HCT116 (cell line): ENCODE measurements at regions not wholly inside any gene's neighbourhood (a gene's known extent, or its start where the extent isn't known, plus 50 kb on each side); places are given as distances from the start of the nearest gene placed in this dataset.

Experiments used
- ATAC-seq: fragments of 200-7000 bp; cut with Tn5 transposase; 2 replicates; pipeline ENCODE4 v1.9.1; 2020; ENCODE audit warnings: mild to moderate bottlenecking, moderate library complexity
- BruUV-seq: library from RNA; stranded (reverse); fragments of 400-500 nt; replicated peaks from 2 replicates; lab custom pipeline; 2021; lab: Mats Ljungman, UMichigan
- CTCF ChIA-PET: fragments of 300-600 bp; sonication (Branson Sonifier 250); formaldehyde crosslinking; loops from one replicate; lab custom pipeline; 2021; ENCODE audit warnings: antibody characterized with exemption; lab: Charles Lee
- POLR2A ChIA-PET: fragments of 300-600, 350-600 bp; sonication (Branson Sonifier 250); formaldehyde crosslinking; loops from one replicate; lab custom pipeline; 2021; ENCODE audit warnings: antibody characterized with exemption; lab: Charles Lee
- RAD21 ChIA-PET, 2 experiments: fragments of 300-600 bp; sonication (Branson Sonifier 250); formaldehyde crosslinking; loops; one replicate each; lab custom pipeline; 2023; ENCODE audit warnings: low total read pairs in 2 of 2; ENCODE audit not compliant: uncharacterized antibody in 2 of 2, unreplicated experiment in 2 of 2, low non-redundant PET in 1 of 2; lab: Charles Lee
- DNase-seq: peaks from one replicate; pipeline ENCODE4 v3.0.0-alpha.2; 2010; ENCODE audit warnings: low read depth, low spot score
- H2AFZ ChIP-seq: fragments of 200-600 bp; shearing (Covaris generic), sonication (generic); 2 replicates; pipeline ENCODE4 v1.6.1; 2017; ENCODE audit warnings: low read depth, mixed run types, mixed read lengths, antibody characterized with exemption, low read length; ENCODE audit not compliant: poor library complexity, severe bottlenecking
- H3K27ac ChIP-seq: 2 replicates; pipeline ENCODE4 v1.5.1; 2012; ENCODE audit warnings: low read depth, low read length
- H3K27me3 ChIP-seq: fragments of 200-600 bp; sonication (generic); 2 replicates; pipeline ENCODE4 v1.6.1; 2016; ENCODE audit warnings: mixed run types, low read length, mixed read lengths; ENCODE audit not compliant: insufficient read depth
- H3K36me3 ChIP-seq, 2 experiments: fragments of 200-500 bp in 1 of 2; fragments of 200-600 bp in 1 of 2; sonication (Bioruptor generic) in 1 of 2; sonication (generic) in 1 of 2; 2 replicates each; pipeline versions ENCODE4 v1.5.1 to v1.6.1; 2014 to 2016; ENCODE audit warnings: low read length in 2 of 2, inconsistent platforms in 1 of 2, mixed read lengths in 1 of 2, mixed run types in 1 of 2; ENCODE audit not compliant: insufficient read depth in 2 of 2, control insufficient read depth in 1 of 2
- H3K4me1 ChIP-seq, 2 experiments: fragments of 200-600 bp in 1 of 2; sonication (generic) in 1 of 2; 2 replicates each; pipeline versions ENCODE4 v1.5.1 to v1.6.1; 2012 to 2017; ENCODE audit warnings: low read length in 2 of 2, inconsistent platforms in 1 of 2, mild to moderate bottlenecking in 1 of 2, mixed read lengths in 1 of 2, mixed run types in 1 of 2, moderate library complexity in 1 of 2; ENCODE audit not compliant: insufficient read depth in 2 of 2, control insufficient read depth in 1 of 2
- H3K4me2 ChIP-seq: fragments of 200-600 bp; sonication (generic); 2 replicates; pipeline ENCODE4 v1.6.1; 2017; ENCODE audit warnings: mixed run types, low read length, mixed read lengths
- H3K4me3 ChIP-seq, 2 experiments: fragments of 200-600 bp in 1 of 2; sonication (generic) in 1 of 2; replicated peaks in 1 of 2; 2 replicates each; pipeline ENCODE4 v1.5.1; 2011 to 2016; ENCODE audit warnings: low read length in 2 of 2, control low read depth in 1 of 2, low read depth in 1 of 2, mild to moderate bottlenecking in 1 of 2, mixed read lengths in 1 of 2, mixed run types in 1 of 2
- H3K79me2 ChIP-seq: fragments of 200-600 bp; sonication (generic); 2 replicates; pipeline ENCODE4 v1.6.1; 2017; ENCODE audit warnings: mild to moderate bottlenecking, mixed run types, low read length, moderate library complexity, mixed read lengths; ENCODE audit not compliant: insufficient read depth
- H3K9ac ChIP-seq: fragments of 200-600 bp; sonication (generic); 2 replicates; pipeline ENCODE4 v1.6.1; 2016; ENCODE audit warnings: low read length, mixed read lengths
- H3K9me2 ChIP-seq: fragments of 200-600 bp; sonication (generic), shearing (Covaris generic); 2 replicates; pipeline ENCODE4 v1.6.1; 2017; ENCODE audit warnings: mixed run types, mild to moderate bottlenecking, moderate library complexity; ENCODE audit not compliant: insufficient read depth
- H3K9me3 ChIP-seq, 2 experiments: fragments of 200-500 bp in 1 of 2; fragments of 200-600 bp in 1 of 2; sonication (Bioruptor generic) in 1 of 2; sonication (generic) in 1 of 2; 2 replicates each; pipeline ENCODE4 v1.6.1; 2014 to 2017; ENCODE audit warnings: low read length in 2 of 2, mixed read lengths in 2 of 2, inconsistent platforms in 1 of 2, low read depth in 1 of 2, mild to moderate bottlenecking in 1 of 2, mixed run types in 1 of 2, moderate library complexity in 1 of 2; ENCODE audit not compliant: control insufficient read depth in 1 of 2, insufficient read depth in 1 of 2
- H4K20me1 ChIP-seq: fragments of 200-600 bp; sonication (generic), shearing (Covaris generic); 2 replicates; pipeline ENCODE4 v1.6.1; 2017; ENCODE audit warnings: mixed run types, mild to moderate bottlenecking, moderate library complexity; ENCODE audit not compliant: insufficient read depth
- CBX3 ChIP-seq: IDR thresholded peaks from 2 replicates; pipeline ENCODE4 v1.6.1; 2012; ENCODE audit warnings: low read depth
- CTCF ChIP-seq, 3 experiments: fragments of 200-600 bp in 1 of 3; sonication (generic) in 1 of 3; IDR thresholded peaks in 2 of 3; conservative IDR thresholded peaks in 1 of 3; 2 replicates each; pipeline ENCODE4 v1.5.1; 2012 to 2017; ENCODE audit warnings: low read depth in 2 of 3, low read length in 2 of 3, antibody characterized with exemption in 1 of 3, borderline replicate concordance in 1 of 3, control low read depth in 1 of 3, mild to moderate bottlenecking in 1 of 3, mixed read lengths in 1 of 3, mixed run types in 1 of 3, moderate library complexity in 1 of 3; ENCODE audit not compliant: insufficient read depth in 1 of 3
- ELF1 ChIP-seq: IDR thresholded peaks from 2 replicates; pipeline ENCODE4 v1.6.1; 2012; ENCODE audit warnings: low read depth, borderline replicate concordance
- EZH2 ChIP-seq: fragments of 200-600 bp; sonication (generic); IDR thresholded peaks from 2 replicates; pipeline ENCODE4 v1.6.1; 2017; ENCODE audit warnings: antibody characterized with exemption, mixed run types
- FOSL1 ChIP-seq: IDR thresholded peaks from 2 replicates; pipeline ENCODE4 v1.6.1; 2012; ENCODE audit warnings: low read depth
- JUND ChIP-seq: IDR thresholded peaks from 2 replicates; pipeline ENCODE4 v1.6.1; 2012
- MAX ChIP-seq: IDR thresholded peaks from 2 replicates; pipeline ENCODE4 v1.6.1; 2012
- POLR2A ChIP-seq: IDR thresholded peaks from 2 replicates; pipeline ENCODE4 v1.7.0; 2011; ENCODE audit warnings: borderline replicate concordance; ENCODE audit not compliant: insufficient read depth, insufficient read length; ENCODE audit errors: extremely low read depth
- POLR2AphosphoS5 ChIP-seq: IDR thresholded peaks from 2 replicates; pipeline ENCODE4 v1.6.1; 2011; ENCODE audit warnings: mild to moderate bottlenecking, low read depth, low read length, moderate library complexity
- RAD21 ChIP-seq: IDR thresholded peaks from 2 replicates; pipeline ENCODE4 v1.6.1; 2012; ENCODE audit warnings: low read depth, mild to moderate bottlenecking
- SIN3A ChIP-seq: IDR thresholded peaks from 2 replicates; pipeline ENCODE4 v1.6.1; 2012; ENCODE audit warnings: low read depth
- SP1 ChIP-seq: IDR thresholded peaks from 2 replicates; pipeline ENCODE4 v1.6.1; 2012; ENCODE audit warnings: low read depth
- SRF ChIP-seq: IDR thresholded peaks from 2 replicates; pipeline ENCODE4 v1.6.1; 2012; ENCODE audit warnings: low read depth
- TCF7L2 ChIP-seq: IDR thresholded peaks from 2 replicates; pipeline ENCODE4 v1.7.0; 2011; ENCODE audit warnings: borderline replicate concordance, inconsistent platforms; ENCODE audit not compliant: insufficient read depth, insufficient read length; ENCODE audit errors: extremely low read depth
- YY1 ChIP-seq: IDR thresholded peaks from 2 replicates; pipeline ENCODE4 v1.6.1; 2011; ENCODE audit warnings: low read length, low read depth, moderate library complexity, mild to moderate bottlenecking; ENCODE audit not compliant: insufficient replicate concordance; ENCODE audit errors: extremely low read depth
- ZBTB33 ChIP-seq: IDR thresholded peaks from 2 replicates; pipeline ENCODE4 v1.6.1; 2011; ENCODE audit warnings: mild to moderate bottlenecking, low read length, moderate library complexity; ENCODE audit not compliant: insufficient replicate concordance; ENCODE audit errors: extremely low read depth
- ZFX ChIP-seq: fragments of 450-650 bp; IDR thresholded peaks from 2 replicates; pipeline ENCODE4 v1.6.1; 2017
- ZNF274 ChIP-seq: fragments of 200-500 bp; sonication (Bioruptor generic); IDR thresholded peaks from 2 replicates; pipeline ENCODE4 v1.6.1; 2014; ENCODE audit warnings: mild to moderate bottlenecking, low read depth, low read length, inconsistent platforms
- intact Hi-C: fragments of 100-400 bp; cut with micrococcal nuclease; formaldehyde crosslinking; loops from 2 replicates; pipeline ENCODE4 v1.10.0; 2022

- H2AFZ ChIP-seq = no peak overlapping the region
- no peaks in the 10 kb centered on the region for H3K79me2 ChIP-seq
- BruUV-seq = no TSS peak
- no peak overlapping the region for H3K4me3 ChIP-seq
- H3K9me3 ChIP-seq = no peaks in the 10 kb centered on the region
- no peak overlapping the region for H3K27ac ChIP-seq
- ATAC-seq = no peak
- H3K4me1 ChIP-seq = no peaks in the 10 kb centered on the region
- no peak for DNase-seq
- no peaks in the 10 kb centered on the region for H3K27me3 ChIP-seq
- H3K9me2 ChIP-seq = no peaks in the 10 kb centered on the region; the same call in 1 of the 2 replicates
- H3K36me3 ChIP-seq = no peaks in the 10 kb centered on the region
- RAD21 ChIA-PET = no interaction called here
- POLR2A ChIA-PET = no interaction called here
- no peak overlapping the region for H3K4me2 ChIP-seq
- H3K9ac ChIP-seq = no peak overlapping the region
- intact Hi-C loops = no loop called here
- no peak for TF ChIP-seq MAX
- TF ChIP-seq YY1 = no peak
- no peak for TF ChIP-seq SP1
- no peak for TF ChIP-seq TCF7L2
- TF ChIP-seq ZNF274 = no peak
- no peak for TF ChIP-seq POLR2A
- no peak for TF ChIP-seq CTCF (IDR thresholded peaks at IDR 0.05 in 2 of 3, conservative IDR thresholded peaks at IDR 0.05 in 1 of 3; ENCODE audit: borderline replicate concordance in 1 of 3, insufficient read depth in 1 of 3, low read depth in 2 of 3, low read length in 2 of 3)
- no peak for TF ChIP-seq POLR2AphosphoS5
- H4K20me1 ChIP-seq = no peaks in the 10 kb centered on the region
- CTCF ChIA-PET = no interaction called here
Measured at GRCh38 chr3:110149763-110150162, 812.4 kb upstream of the DPPA4 start.

GRCh38 chr3:110157221-110157620, 819.9 kb upstream of the DPPA4 start:
- no TSS peak for BruUV-seq
- H2AFZ ChIP-seq = no peak overlapping the region
- RAD21 ChIA-PET = no interaction called here
- H3K9me2 ChIP-seq = no peaks in the 10 kb centered on the region
- DNase-seq (no peak), ATAC-seq (no peak)
- no peaks in the 10 kb centered on the region for H3K79me2 ChIP-seq
- H3K36me3 ChIP-seq = no peaks in the 10 kb centered on the region
- H3K27me3 ChIP-seq = no peaks in the 10 kb centered on the region
- no peak overlapping the region for H3K4me2 ChIP-seq
- CTCF ChIA-PET = no interaction called here
- no peak overlapping the region for H3K9ac ChIP-seq
- TF ChIP-seq CBX3 = no peak
- no peak for TF ChIP-seq SIN3A
- TF ChIP-seq JUND = no peak
- TF ChIP-seq SRF = no peak
- no peak for TF ChIP-seq SP1
- TF ChIP-seq ZNF274 = no peak
- no peak for TF ChIP-seq ELF1
- no peak for TF ChIP-seq POLR2A
- no peak for TF ChIP-seq YY1
- TF ChIP-seq RAD21 = no peak
- TF ChIP-seq MAX = no peak
- TF ChIP-seq ZBTB33 = no peak
- no peak for TF ChIP-seq ZFX
- TF ChIP-seq FOSL1 = no peak
- TF ChIP-seq EZH2 = no peak
- TF ChIP-seq, all 23 proteins: peak for 0
- intact Hi-C loops = no loop called here
- no peak overlapping the region for H3K4me3 ChIP-seq
- no peaks in the 10 kb centered on the region for H3K9me3 ChIP-seq
- no peaks in the 10 kb centered on the region for H3K4me1 ChIP-seq
- no peak overlapping the region for H3K27ac ChIP-seq
- POLR2A ChIA-PET = no interaction called here
- H4K20me1 ChIP-seq = no peaks in the 10 kb centered on the region
